IMR-90 (cell line): ENCODE measurements at regions not wholly inside any gene's neighbourhood (a gene's known extent, or its start where the extent isn't known, plus 50 kb on each side); places are given as distances from the start of the nearest gene placed in this dataset.

Source experiments
- ATAC-seq: fragments of 200-7000 bp; cut with Tn5 transposase; 2 replicates; pipeline ENCODE4 v1.9.1; 2020; ENCODE audit warnings: low read depth, mild to moderate bottlenecking, moderate library complexity
- BruUV-seq: library from RNA; stranded (reverse); fragments of 400-500 nt; replicated peaks from 2 replicates; lab custom pipeline; 2021; lab: Mats Ljungman, UMichigan
- CTCF ChIA-PET: fragments of 300-600 bp; formaldehyde crosslinking; extraction: SDS; loops from one replicate; lab custom pipeline; 2021; ENCODE audit warnings: antibody characterized with exemption; lab: Yijun Ruan, JAX
- POLR2A ChIA-PET: fragments of 300-600 bp; sonication (Branson Sonifier 250); formaldehyde crosslinking; loops from one replicate; lab custom pipeline; 2022; ENCODE audit warnings: antibody characterized with exemption; ENCODE audit not compliant: unreplicated experiment; lab: Charles Lee
- DNase-seq: peaks from one replicate; pipeline ENCODE4 v3.0.0; 2013
- H2AFZ ChIP-seq: replicated peaks from 2 replicates; pipeline ENCODE3; 2013; ENCODE audit warnings: low read length, mild to moderate bottlenecking; ENCODE audit not compliant: poor library complexity
- H2AK5ac ChIP-seq: 2 replicates; pipeline ENCODE4 v1.6.1; 2013; ENCODE audit warnings: low read depth, low read length, inconsistent platforms
- H2AK9ac ChIP-seq: replicated peaks from 2 replicates; pipeline ENCODE3; 2013; ENCODE audit warnings: mild to moderate bottlenecking, low read depth, low read length, moderate library complexity; ENCODE audit not compliant: poor library complexity
- H2BK120ac ChIP-seq: 2 replicates; pipeline ENCODE4 v1.6.1; 2013; ENCODE audit warnings: low read depth, low read length, inconsistent platforms
- H2BK15ac ChIP-seq: 3 replicates; pipeline ENCODE4 v1.6.1; 2013; ENCODE audit warnings: low read depth, low read length, inconsistent platforms
- H2BK20ac ChIP-seq: 2 replicates; pipeline ENCODE4 v1.6.1; 2013; ENCODE audit warnings: low read depth, mild to moderate bottlenecking, inconsistent platforms, low read length, moderate library complexity
- H2BK5ac ChIP-seq: 2 replicates; pipeline ENCODE4 v1.6.1; 2013; ENCODE audit warnings: mild to moderate bottlenecking, low read depth, low read length, inconsistent platforms; ENCODE audit not compliant: poor library complexity, severe bottlenecking
- H3K14ac ChIP-seq: replicated peaks from 2 replicates; pipeline ENCODE4 v1.6.1; 2013; ENCODE audit warnings: low read depth, low read length, inconsistent platforms
- H3K18ac ChIP-seq: 2 replicates; pipeline ENCODE4 v1.6.1; 2013; ENCODE audit warnings: low read depth, low read length, control low read depth
- H3K23ac ChIP-seq: 2 replicates; pipeline ENCODE4 v1.6.1; 2013; ENCODE audit warnings: low read depth, low read length, inconsistent platforms
- H3K27ac ChIP-seq: 2 replicates; pipeline ENCODE4 v1.5.1; 2013; ENCODE audit warnings: mild to moderate bottlenecking, control low read depth, low read length; ENCODE audit not compliant: insufficient read depth
- H3K27me3 ChIP-seq: 2 replicates; pipeline ENCODE4 v1.6.1; 2013; ENCODE audit warnings: low read length; ENCODE audit not compliant: control insufficient read depth, insufficient read depth
- H3K36me3 ChIP-seq: 2 replicates; pipeline ENCODE4 v1.6.1; 2013; ENCODE audit warnings: low read length, mixed read lengths; ENCODE audit not compliant: control insufficient read depth, insufficient read depth
- H3K4ac ChIP-seq: 2 replicates; pipeline ENCODE4 v1.6.1; 2013; ENCODE audit warnings: low read depth, low read length, inconsistent platforms
- H3K4me1 ChIP-seq: 2 replicates; pipeline ENCODE4 v1.6.1; 2013; ENCODE audit warnings: low read length, mixed read lengths; ENCODE audit not compliant: control insufficient read depth, insufficient read depth
- H3K4me2 ChIP-seq: 2 replicates; pipeline ENCODE4 v1.6.1; 2013; ENCODE audit warnings: low read depth, mild to moderate bottlenecking, control low read depth, low read length, moderate library complexity
- H3K4me3 ChIP-seq: 2 replicates; pipeline ENCODE4 v1.5.1; 2013; ENCODE audit warnings: low read depth, mild to moderate bottlenecking, control low read depth, low read length, moderate library complexity; ENCODE audit not compliant: insufficient read depth
- H3K56ac ChIP-seq: 2 replicates; pipeline ENCODE4 v1.6.1; 2013; ENCODE audit warnings: low read length, inconsistent platforms; ENCODE audit not compliant: insufficient read depth; ENCODE audit errors: extremely low read depth
- H3K79me1 ChIP-seq, 2 experiments: 2 replicates each; pipeline ENCODE4 v1.6.1; 2013; ENCODE audit warnings: low read length in 2 of 2, inconsistent platforms in 1 of 2, low read depth in 1 of 2
- H3K9ac ChIP-seq: 2 replicates; pipeline ENCODE4 v1.6.1; 2013; ENCODE audit warnings: low read depth, low read length, control low read depth
- H3K9me1 ChIP-seq: 2 replicates; pipeline ENCODE4 v1.6.1; 2013; ENCODE audit warnings: low read length, inconsistent platforms; ENCODE audit not compliant: insufficient read depth
- H3K9me3 ChIP-seq: 2 replicates; pipeline ENCODE4 v1.6.1; 2013; ENCODE audit warnings: low read length; ENCODE audit not compliant: control insufficient read depth, insufficient read depth
- H4K20me1 ChIP-seq: 2 replicates; pipeline ENCODE4 v1.6.1; 2013; ENCODE audit warnings: low read length, inconsistent platforms; ENCODE audit not compliant: insufficient read depth
- H4K5ac ChIP-seq: 2 replicates; pipeline ENCODE4 v1.6.1; 2013; ENCODE audit warnings: mild to moderate bottlenecking, low read depth, low read length, control low read depth
- H4K8ac ChIP-seq, 2 experiments: 2 replicates each; pipeline ENCODE4 v1.6.1; 2013; ENCODE audit warnings: low read depth in 2 of 2, low read length in 2 of 2, control low read depth in 1 of 2, inconsistent platforms in 1 of 2
- H4K91ac ChIP-seq: 2 replicates; pipeline ENCODE4 v1.6.1; 2013; ENCODE audit warnings: low read depth, low read length, inconsistent platforms; ENCODE audit not compliant: insufficient read depth
- BHLHE40 ChIP-seq: fragments of 150-350 bp; IDR thresholded peaks from 2 replicates; pipeline ENCODE4 v1.6.1; 2016; ENCODE audit warnings: mild to moderate bottlenecking, low read depth, low read length
- CEBPB ChIP-seq: IDR thresholded peaks from 2 replicates; pipeline ENCODE4 v1.6.1; 2012; ENCODE audit warnings: low read depth, low read length, improper control_type of control experiment
- CHD1 ChIP-seq: IDR thresholded peaks from 2 replicates; pipeline ENCODE4 v1.6.1; 2012; ENCODE audit warnings: low read depth, low read length, improper control_type of control experiment
- MXI1 ChIP-seq: IDR thresholded peaks from 2 replicates; pipeline ENCODE4 v1.6.1; 2012; ENCODE audit warnings: low read depth, mild to moderate bottlenecking, low read length, moderate library complexity, borderline replicate concordance
- POLR2A ChIP-seq: IDR thresholded peaks from 2 replicates; pipeline ENCODE4 v1.6.1; 2012; ENCODE audit warnings: mild to moderate bottlenecking, low read depth, low read length
- RAD21 ChIP-seq: IDR thresholded peaks from 2 replicates; pipeline ENCODE4 v1.6.1; 2012; ENCODE audit warnings: low read length, improper control_type of control experiment
- WGBS, 2 experiments: methylation state at CpG; one replicate each; pipeline versions ENCODE4 v1.1.5 to v1.1.7; 2013; ENCODE audit warnings: missing lambda C conversion rate in 2 of 2; ENCODE audit not compliant: insufficient read length in 1 of 2; ENCODE audit errors: extremely low coverage in 2 of 2; 5-methylcytosine and 5-hydroxymethylcytosine counted together
- dilution Hi-C: fragments of 300-500 bp; cut with HindIII; formaldehyde crosslinking; loops from one replicate; pipeline ENCODE4 v1.14.3; 2018; ENCODE audit warnings: low sequenced_read_pairs; ENCODE audit not compliant: unreplicated experiment
- in situ Hi-C: fragments of 300-500 bp; cut with MboI; formaldehyde crosslinking; loops from 3 replicates; pipeline ENCODE4 v1.14.3; 2019; ENCODE audit warnings: low sequenced_read_pairs, inconsistent platforms, mixed read lengths
- intact Hi-C: fragments of 100-400 bp; cut with micrococcal nuclease; formaldehyde crosslinking; loops from 2 replicates; pipeline ENCODE4 v1.10.0; 2022
- TF ChIP-seq, protein P1 (sequence below): conservative IDR thresholded peaks from 2 replicates; pipeline ENCODE4 v1.5.1; 2012; ENCODE audit warnings: mild to moderate bottlenecking, low read depth, low read length, improper control_type of control experiment

DNA sequence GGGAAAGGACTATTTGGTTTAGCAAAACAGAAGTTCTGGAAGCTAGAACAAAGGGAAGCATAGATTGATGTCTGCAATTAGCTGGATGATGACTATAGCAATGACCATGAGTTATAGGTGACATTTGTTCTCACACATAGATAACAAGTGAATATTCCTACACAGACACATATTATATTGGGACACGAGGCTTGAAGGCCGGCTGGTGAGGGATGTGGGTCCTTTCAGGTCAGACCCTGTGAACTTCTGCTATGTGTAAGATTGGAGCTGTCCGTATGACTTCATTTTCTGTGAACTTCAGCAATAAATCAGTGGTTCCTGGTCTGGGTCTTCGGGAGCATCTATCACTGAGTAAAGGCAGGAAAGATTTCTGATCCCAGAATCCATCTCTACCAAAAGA, 253.6 kb upstream of the CFAP20DC start:
- H3K23ac ChIP-seq, result no peak overlapping the region
- H2BK15ac ChIP-seq, result no peak overlapping the region
- no peak overlapping the region for H3K56ac ChIP-seq
- ATAC-seq (no peak), DNase-seq (no peak)
- BruUV-seq, result no TSS peak
- H2AK5ac ChIP-seq, result no peak overlapping the region
- H3K36me3 ChIP-seq, result no peaks in the 10 kb centered on the region
- no peak overlapping the region for H2AK9ac ChIP-seq
- H3K9me1 ChIP-seq, result no peaks in the 10 kb centered on the region
- no peak overlapping the region for H4K91ac ChIP-seq
- no CpG with 5 or more reads among the region's 4 CpGs for whole genome bisulfite sequencing, 2 experiments
- H2AFZ ChIP-seq, result no peak overlapping the region
- ChIA-PET POLR2A (no interaction called here), CTCF (interaction anchor here (0.6 kb wide), 2 partner anchors 23 to 69 kb away, joined by 3 to 4 read pairs; no protein-coding TSS in a partner anchor)
- no peak overlapping the region for H3K4ac ChIP-seq
- H3K4me3 ChIP-seq, result no peak overlapping the region
- H4K5ac ChIP-seq, result no peak overlapping the region
- intact Hi-C loops (loop anchor here (10.0 kb wide), 1 partner anchor 1131 kb away; no protein-coding TSS in a partner anchor), dilution Hi-C loops (no loop called here), in situ Hi-C loops (no loop called here)
- H3K9me3 ChIP-seq, result no peaks in the 10 kb centered on the region
- H4K20me1 ChIP-seq, result no peaks in the 10 kb centered on the region
- no peak overlapping the region for H2BK120ac ChIP-seq
- no peaks in the 10 kb centered on the region for H3K27me3 ChIP-seq
- no peak overlapping the region for H3K18ac ChIP-seq
- H4K8ac ChIP-seq, result no peak overlapping the region
- H2BK5ac ChIP-seq, result no peak overlapping the region
- H3K4me1 ChIP-seq, result no peaks in the 10 kb centered on the region; the same call in 1 of the 2 replicates
- TF ChIP-seq BHLHE40 (no peak), RAD21 (no peak), CHD1 (no peak), MXI1 (no peak), POLR2A (no peak), CEBPB (no peak)
- TF ChIP-seq, protein P1, sequence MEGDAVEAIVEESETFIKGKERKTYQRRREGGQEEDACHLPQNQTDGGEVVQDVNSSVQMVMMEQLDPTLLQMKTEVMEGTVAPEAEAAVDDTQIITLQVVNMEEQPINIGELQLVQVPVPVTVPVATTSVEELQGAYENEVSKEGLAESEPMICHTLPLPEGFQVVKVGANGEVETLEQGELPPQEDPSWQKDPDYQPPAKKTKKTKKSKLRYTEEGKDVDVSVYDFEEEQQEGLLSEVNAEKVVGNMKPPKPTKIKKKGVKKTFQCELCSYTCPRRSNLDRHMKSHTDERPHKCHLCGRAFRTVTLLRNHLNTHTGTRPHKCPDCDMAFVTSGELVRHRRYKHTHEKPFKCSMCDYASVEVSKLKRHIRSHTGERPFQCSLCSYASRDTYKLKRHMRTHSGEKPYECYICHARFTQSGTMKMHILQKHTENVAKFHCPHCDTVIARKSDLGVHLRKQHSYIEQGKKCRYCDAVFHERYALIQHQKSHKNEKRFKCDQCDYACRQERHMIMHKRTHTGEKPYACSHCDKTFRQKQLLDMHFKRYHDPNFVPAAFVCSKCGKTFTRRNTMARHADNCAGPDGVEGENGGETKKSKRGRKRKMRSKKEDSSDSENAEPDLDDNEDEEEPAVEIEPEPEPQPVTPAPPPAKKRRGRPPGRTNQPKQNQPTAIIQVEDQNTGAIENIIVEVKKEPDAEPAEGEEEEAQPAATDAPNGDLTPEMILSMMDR, result no peak
- H3K79me1 ChIP-seq, result no peaks in the 10 kb centered on the region
- H3K4me2 ChIP-seq, result no peak overlapping the region
- H3K9ac ChIP-seq, result no peak overlapping the region
- H3K27ac ChIP-seq, result no peak overlapping the region
- no peak overlapping the region for H2BK20ac ChIP-seq
- no peak overlapping the region for H3K14ac ChIP-seq
